ENCODE measurements at regions not wholly inside any gene's neighbourhood (a gene's known extent, or its start where the extent isn't known, plus 50 kb on each side); places are given as distances from the start of the nearest gene placed in this dataset.

DNA sequence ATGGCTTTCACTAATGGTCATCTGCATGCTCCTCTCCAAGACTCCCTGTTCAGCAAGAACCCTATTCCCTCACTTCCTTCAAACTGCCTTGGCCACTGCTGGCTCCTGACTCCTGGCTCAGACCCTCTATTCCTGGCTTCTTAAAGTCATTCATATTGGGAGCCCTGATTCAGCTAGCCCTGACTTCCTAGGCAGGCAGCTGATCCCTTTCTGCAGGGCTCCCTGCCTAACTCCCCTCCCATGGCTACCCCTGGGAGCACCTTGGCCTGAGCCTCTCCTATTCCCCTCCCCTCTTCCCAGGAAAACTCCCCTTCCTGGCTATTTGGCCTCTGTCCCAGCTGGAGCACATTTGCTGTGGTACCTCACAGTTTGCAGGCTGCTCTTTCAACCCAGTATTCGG is 154.9 kb upstream of the PJA1 start:
- ATAC-seq: no peak
- WGBS (ENCODE audit: insufficient coverage, low coverage, low lambda C conversion rate, missing lambda C conversion rate): 40% methylated on average over 1 of the region's 1 CpG
- no peaks in the 10 kb centered on the region for H3K4me1 ChIP-seq
- TF ChIP-seq POLR2A (IDR thresholded peaks at IDR 0.05): no peak
- TF ChIP-seq, protein P1, sequence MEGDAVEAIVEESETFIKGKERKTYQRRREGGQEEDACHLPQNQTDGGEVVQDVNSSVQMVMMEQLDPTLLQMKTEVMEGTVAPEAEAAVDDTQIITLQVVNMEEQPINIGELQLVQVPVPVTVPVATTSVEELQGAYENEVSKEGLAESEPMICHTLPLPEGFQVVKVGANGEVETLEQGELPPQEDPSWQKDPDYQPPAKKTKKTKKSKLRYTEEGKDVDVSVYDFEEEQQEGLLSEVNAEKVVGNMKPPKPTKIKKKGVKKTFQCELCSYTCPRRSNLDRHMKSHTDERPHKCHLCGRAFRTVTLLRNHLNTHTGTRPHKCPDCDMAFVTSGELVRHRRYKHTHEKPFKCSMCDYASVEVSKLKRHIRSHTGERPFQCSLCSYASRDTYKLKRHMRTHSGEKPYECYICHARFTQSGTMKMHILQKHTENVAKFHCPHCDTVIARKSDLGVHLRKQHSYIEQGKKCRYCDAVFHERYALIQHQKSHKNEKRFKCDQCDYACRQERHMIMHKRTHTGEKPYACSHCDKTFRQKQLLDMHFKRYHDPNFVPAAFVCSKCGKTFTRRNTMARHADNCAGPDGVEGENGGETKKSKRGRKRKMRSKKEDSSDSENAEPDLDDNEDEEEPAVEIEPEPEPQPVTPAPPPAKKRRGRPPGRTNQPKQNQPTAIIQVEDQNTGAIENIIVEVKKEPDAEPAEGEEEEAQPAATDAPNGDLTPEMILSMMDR (IDR thresholded peaks at IDR 0.05): no peak
- no peaks in the 10 kb centered on the region for H3K36me3 ChIP-seq
- H3K4me3 ChIP-seq: no peak overlapping the region
- DNase-seq: no peak
- no peaks in the 10 kb centered on the region for H3K9me3 ChIP-seq
- H3K27me3 ChIP-seq: no peaks in the 10 kb centered on the region
- intact Hi-C loops (cut with DNase I): no loop called here
- H3K27ac ChIP-seq: no peak overlapping the region

DNA sequence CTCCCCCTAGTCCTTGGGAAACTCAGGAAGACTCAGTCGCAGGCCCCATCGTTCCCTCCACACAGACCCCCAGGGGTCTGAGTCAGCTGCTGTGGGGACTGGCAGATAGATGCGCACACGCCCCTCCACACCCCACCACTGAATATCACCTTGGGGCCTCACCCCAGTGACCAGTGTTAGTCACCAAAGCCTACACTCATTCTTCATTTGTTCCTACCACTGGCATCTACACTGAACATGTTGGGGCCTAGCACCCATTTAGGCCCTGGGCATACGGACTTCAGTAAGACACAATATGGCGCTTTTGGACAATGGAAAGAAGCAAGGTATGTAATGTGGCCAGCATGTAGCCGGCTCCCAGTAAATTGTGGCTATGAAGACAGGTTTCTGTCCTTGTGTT is 154.1 kb upstream of the PJA1 start:
- no peaks in the 10 kb centered on the region for H3K27me3 ChIP-seq
- ATAC-seq (no peak), DNase-seq (no peak)
- no peak overlapping the region for H3K27ac ChIP-seq
- intact Hi-C loops (cut with DNase I): no loop called here
- TF ChIP-seq, protein P1 (IDR thresholded peaks at IDR 0.05): no peak
- TF ChIP-seq POLR2A (IDR thresholded peaks at IDR 0.05): no peak
- 84% methylated on average over 5 of the region's 7 CpGs for WGBS (ENCODE audit: insufficient coverage, low coverage, low lambda C conversion rate, missing lambda C conversion rate)
- no peaks in the 10 kb centered on the region for H3K9me3 ChIP-seq
- H3K4me1 ChIP-seq: no peaks in the 10 kb centered on the region
- no peaks in the 10 kb centered on the region for H3K36me3 ChIP-seq
- no peak overlapping the region for H3K4me3 ChIP-seq

DNA sequence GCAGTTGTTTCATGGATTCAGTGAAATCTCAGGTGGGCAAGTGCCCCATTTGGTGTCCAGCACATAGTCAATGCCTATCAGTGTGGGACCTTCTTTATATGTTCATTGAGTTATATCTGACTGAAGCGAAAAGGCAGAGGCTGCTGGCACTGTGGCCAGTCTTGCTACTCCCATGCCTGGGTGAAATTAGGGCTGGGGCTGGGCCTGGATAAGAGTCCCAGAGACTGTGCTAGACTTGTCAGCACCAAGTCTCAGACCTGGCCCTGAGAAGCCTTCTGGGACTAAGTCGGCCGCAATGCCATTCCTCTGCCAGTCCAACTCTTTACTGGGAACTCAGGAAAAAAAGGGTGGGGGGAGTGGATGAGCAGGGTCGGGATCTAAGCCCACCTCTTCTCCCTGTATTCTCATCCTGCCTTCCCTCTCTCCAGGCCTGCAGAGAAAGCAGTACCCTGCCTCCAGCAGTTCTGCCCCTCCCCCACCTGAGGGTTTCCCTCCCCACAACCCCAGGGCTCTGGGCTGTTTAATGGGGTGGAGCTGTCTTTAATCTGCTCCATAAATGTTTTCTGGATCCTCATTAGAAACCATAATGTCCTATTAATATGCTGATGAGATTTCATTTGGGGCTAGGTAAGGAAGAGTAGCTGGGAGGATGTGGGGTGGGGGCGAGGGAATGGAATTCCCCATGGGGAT is 153.5 kb upstream of the PJA1 start:
- Histone ChIP-seq H3K4me1 (no peaks in the 10 kb centered on the region), H3K27me3 (no peaks in the 10 kb centered on the region), H3K36me3 (no peaks in the 10 kb centered on the region), H3K9me3 (no peaks in the 10 kb centered on the region), H3K27ac (no peak overlapping the region), H3K4me3 (no peak overlapping the region)
- ATAC-seq: no peak
- no peak for DNase-seq
- intact Hi-C loops (cut with DNase I): no loop called here
- no peak for TF ChIP-seq POLR2A (IDR thresholded peaks at IDR 0.05)
- TF ChIP-seq, protein P1 (IDR thresholded peaks at IDR 0.05): no peak
- 67% methylated on average over 3 of the region's 5 CpGs for WGBS (ENCODE audit: insufficient coverage, low coverage, low lambda C conversion rate, missing lambda C conversion rate)

DNA sequence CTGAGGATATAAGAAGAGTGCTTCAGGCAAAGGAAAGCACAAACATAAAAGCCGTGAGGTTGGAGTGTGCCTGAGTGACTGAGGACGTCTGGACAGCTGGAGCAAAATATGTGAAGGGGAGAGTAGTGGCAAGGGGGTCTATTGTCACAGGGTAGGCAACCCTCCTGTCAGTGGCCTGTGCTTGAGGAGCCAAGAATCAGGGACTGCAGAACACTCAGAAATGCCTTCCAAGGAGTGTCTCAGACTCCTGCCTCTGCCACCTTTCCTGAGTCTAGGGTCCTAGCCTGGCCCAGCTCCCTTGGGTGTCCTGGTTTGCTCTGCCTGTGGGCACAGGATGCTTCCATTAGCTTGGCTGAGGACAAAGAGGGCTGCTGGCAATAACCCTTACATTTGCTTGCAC is 152.5 kb upstream of the PJA1 start:
- no peak overlapping the region for H3K27ac ChIP-seq
- 18% methylated on average over 2 of the region's 2 CpGs for WGBS (ENCODE audit: insufficient coverage, low coverage, low lambda C conversion rate, missing lambda C conversion rate)

More for the DNA sequence above, 152.5 kb upstream of the PJA1 start:
- Histone ChIP-seq H3K9me3 (no peaks in the 10 kb centered on the region), H3K36me3 (no peaks in the 10 kb centered on the region), H3K4me3 (no peak overlapping the region), H3K4me1 (no peaks in the 10 kb centered on the region), H3K27me3 (no peaks in the 10 kb centered on the region)
- ATAC-seq (no peak), DNase-seq (no peak)
- intact Hi-C loops (cut with DNase I): no loop called here
- TF ChIP-seq, protein P1 (IDR thresholded peaks at IDR 0.05): no peak
- no peak for TF ChIP-seq POLR2A (IDR thresholded peaks at IDR 0.05)
